ENCODE measurements at regions not wholly inside any gene's neighbourhood (a gene's known extent, or its start where the extent isn't known, plus 50 kb on each side); places are given as distances from the start of the nearest gene placed in this dataset.

- intact Hi-C loops (cut with micrococcal nuclease): no loop called here
- peaks cover 10% of the 10 kb centered on the region for H3K9me3 Mint-ChIP-seq (ENCODE audit: unreplicated experiment)
- H3K4me3 Mint-ChIP-seq (ENCODE audit: unreplicated experiment): no peak overlapping the region
- no peak overlapping the region for H3K27ac Mint-ChIP-seq (ENCODE audit: low read depth, unreplicated experiment)
- TF ChIP-seq, protein P1, sequence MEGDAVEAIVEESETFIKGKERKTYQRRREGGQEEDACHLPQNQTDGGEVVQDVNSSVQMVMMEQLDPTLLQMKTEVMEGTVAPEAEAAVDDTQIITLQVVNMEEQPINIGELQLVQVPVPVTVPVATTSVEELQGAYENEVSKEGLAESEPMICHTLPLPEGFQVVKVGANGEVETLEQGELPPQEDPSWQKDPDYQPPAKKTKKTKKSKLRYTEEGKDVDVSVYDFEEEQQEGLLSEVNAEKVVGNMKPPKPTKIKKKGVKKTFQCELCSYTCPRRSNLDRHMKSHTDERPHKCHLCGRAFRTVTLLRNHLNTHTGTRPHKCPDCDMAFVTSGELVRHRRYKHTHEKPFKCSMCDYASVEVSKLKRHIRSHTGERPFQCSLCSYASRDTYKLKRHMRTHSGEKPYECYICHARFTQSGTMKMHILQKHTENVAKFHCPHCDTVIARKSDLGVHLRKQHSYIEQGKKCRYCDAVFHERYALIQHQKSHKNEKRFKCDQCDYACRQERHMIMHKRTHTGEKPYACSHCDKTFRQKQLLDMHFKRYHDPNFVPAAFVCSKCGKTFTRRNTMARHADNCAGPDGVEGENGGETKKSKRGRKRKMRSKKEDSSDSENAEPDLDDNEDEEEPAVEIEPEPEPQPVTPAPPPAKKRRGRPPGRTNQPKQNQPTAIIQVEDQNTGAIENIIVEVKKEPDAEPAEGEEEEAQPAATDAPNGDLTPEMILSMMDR (IDR thresholded peaks at IDR 0.05; ENCODE audit: unreplicated experiment): no peak
- BruUV-seq (replicated peaks): no TSS peak
- DNase-seq (ENCODE audit: unreplicated experiment): no peak
- no peaks in the 10 kb centered on the region for H3K36me3 Mint-ChIP-seq (ENCODE audit: insufficient read depth, unreplicated experiment)
- no peaks in the 10 kb centered on the region for H3K4me1 Mint-ChIP-seq (ENCODE audit: insufficient read depth, unreplicated experiment)
- CTCF ChIA-PET: interaction anchor here (0.6 to 1.6 kb wide), 2 partner anchors 36 to 1996 kb away, joined by 3 to 4 read pairs; no protein-coding TSS in a partner anchor
- H3K27me3 Mint-ChIP-seq (ENCODE audit: insufficient read depth, unreplicated experiment): no peaks in the 10 kb centered on the region
- POLR2A ChIA-PET: no interaction called here
Observed at GRCh38 chr10:21203473-21204107, 306.5 kb upstream of the NEBL start.

DNA sequence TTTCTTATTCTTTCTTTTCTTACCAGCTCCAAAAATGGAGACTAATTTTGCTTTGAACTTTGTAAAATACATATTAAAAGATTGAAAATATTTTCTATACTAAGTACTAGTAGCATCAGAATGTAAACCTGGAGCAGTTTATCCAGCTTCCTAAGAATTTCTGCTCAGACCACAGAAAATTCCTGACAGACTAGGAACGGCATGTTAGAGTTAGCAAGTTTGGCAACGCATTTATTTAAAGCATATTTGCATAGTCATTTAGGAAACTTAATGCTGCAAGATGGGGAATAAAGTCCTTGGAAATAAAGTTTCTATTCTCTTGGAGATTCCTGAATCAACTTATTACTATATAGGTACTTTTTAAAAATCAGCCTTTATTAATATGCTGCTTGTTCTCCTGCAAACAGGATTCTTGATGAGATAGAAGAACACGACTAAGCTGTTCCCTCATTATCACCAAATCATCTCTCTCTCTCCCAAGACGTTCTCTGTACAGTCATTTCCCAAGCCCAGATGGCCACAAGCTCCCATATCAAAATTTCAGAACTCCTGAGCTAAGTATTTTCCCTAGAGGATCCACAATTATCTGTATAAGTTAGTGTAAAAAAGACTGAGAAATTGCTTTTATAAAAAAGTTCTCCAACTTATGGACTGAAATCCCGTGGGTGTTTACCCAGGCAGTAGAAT is 305.8 kb upstream of the NEBL start:
- CTCF ChIA-PET: interaction anchor here (0.5 to 0.8 kb wide), 3 partner anchors 19 to 1995 kb away, joined by 3 to 4 read pairs (median 4); no protein-coding TSS in a partner anchor
- TF ChIP-seq, protein P1 (IDR thresholded peaks at IDR 0.05; ENCODE audit: unreplicated experiment): no peak
- H3K9me3 Mint-ChIP-seq (ENCODE audit: unreplicated experiment): peaks cover 13% of the 10 kb centered on the region
- H3K4me3 Mint-ChIP-seq (ENCODE audit: unreplicated experiment): no peak overlapping the region
- H3K36me3 Mint-ChIP-seq (ENCODE audit: insufficient read depth, unreplicated experiment): no peaks in the 10 kb centered on the region
- POLR2A ChIA-PET: no interaction called here
- no peaks in the 10 kb centered on the region for H3K4me1 Mint-ChIP-seq (ENCODE audit: insufficient read depth, unreplicated experiment)
- no peak overlapping the region for H3K27ac Mint-ChIP-seq (ENCODE audit: low read depth, unreplicated experiment)
- no TSS peak for BruUV-seq (replicated peaks)
- DNase-seq (ENCODE audit: unreplicated experiment): no peak
- H3K27me3 Mint-ChIP-seq (ENCODE audit: insufficient read depth, unreplicated experiment): no peaks in the 10 kb centered on the region
- intact Hi-C loops (cut with micrococcal nuclease): no loop called here

DNA sequence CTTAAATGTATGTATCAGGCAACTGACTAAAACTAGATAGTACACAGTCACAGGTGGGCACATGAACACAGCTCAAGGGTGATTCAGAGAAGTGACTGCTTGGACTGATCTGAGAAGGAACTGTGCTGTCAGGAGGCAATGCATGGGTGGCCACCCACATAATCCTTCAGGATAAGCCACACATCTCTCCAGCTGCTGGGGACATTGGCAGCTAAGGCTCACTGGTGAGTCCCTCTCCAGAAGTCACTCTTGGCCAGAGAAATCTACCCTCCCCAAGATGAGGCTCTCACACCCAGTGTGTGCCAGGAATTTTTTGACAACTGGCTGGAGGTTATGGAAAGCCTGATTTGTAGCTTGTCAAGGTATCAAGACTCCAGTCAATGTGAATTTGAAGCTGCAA is 302.4 kb upstream of the NEBL start:
- peaks cover 11% of the 10 kb centered on the region for H3K4me1 Mint-ChIP-seq (ENCODE audit: insufficient read depth, unreplicated experiment)
- intact Hi-C loops (cut with micrococcal nuclease): no loop called here
- peaks cover 12% of the 10 kb centered on the region for H3K9me3 Mint-ChIP-seq (ENCODE audit: unreplicated experiment)
- POLR2A ChIA-PET: interaction anchor here (0.6 kb wide), 1 partner anchor 10 kb away, joined by 3 read pairs; no protein-coding TSS in a partner anchor
- no peaks in the 10 kb centered on the region for H3K27me3 Mint-ChIP-seq (ENCODE audit: insufficient read depth, unreplicated experiment)
- no peaks in the 10 kb centered on the region for H3K36me3 Mint-ChIP-seq (ENCODE audit: insufficient read depth, unreplicated experiment)
- BruUV-seq (replicated peaks): no TSS peak
- TF ChIP-seq, protein P1 (IDR thresholded peaks at IDR 0.05; ENCODE audit: unreplicated experiment): no peak
- no peak overlapping the region for H3K4me3 Mint-ChIP-seq (ENCODE audit: unreplicated experiment)
- CTCF ChIA-PET: no interaction called here
- DNase-seq (ENCODE audit: unreplicated experiment): no peak
- H3K27ac Mint-ChIP-seq (ENCODE audit: low read depth, unreplicated experiment): no peak overlapping the region

- Mint-ChIP-seq H3K27me3 (ENCODE audit: insufficient read depth, unreplicated experiment) (no peaks in the 10 kb centered on the region), H3K27ac (ENCODE audit: low read depth, unreplicated experiment) (no peak overlapping the region), H3K36me3 (ENCODE audit: insufficient read depth, unreplicated experiment) (no peaks in the 10 kb centered on the region), H3K4me3 (ENCODE audit: unreplicated experiment) (no peak overlapping the region), H3K4me1 (ENCODE audit: insufficient read depth, unreplicated experiment) (peaks cover 19% of the 10 kb centered on the region), H3K9me3 (ENCODE audit: unreplicated experiment) (peaks cover 12% of the 10 kb centered on the region)
- TF ChIP-seq, protein P1 (IDR thresholded peaks at IDR 0.05; ENCODE audit: unreplicated experiment): no peak
- ChIA-PET POLR2A (interaction anchor here (0.6 to 1.4 kb wide), 3 partner anchors 22 to 66 kb away, joined by 3 to 4 read pairs (median 3); no protein-coding TSS in a partner anchor), CTCF (interaction anchor here (1.5 kb wide), 1 partner anchor 67 kb away, joined by 3 read pairs; no protein-coding TSS in a partner anchor)
- no TSS peak for BruUV-seq (replicated peaks)
- DNase-seq (ENCODE audit: unreplicated experiment): no peak
- intact Hi-C loops (cut with micrococcal nuclease): no loop called here
Observed at GRCh38 chr10:21197838-21198237, 300.7 kb upstream of the NEBL start.

All from MCF 10A (cell line).